ENCODE measurements at regions not wholly inside any gene's neighbourhood (a gene's known extent, or its start where the extent isn't known, plus 50 kb on each side); places are given as distances from the start of the nearest gene placed in this dataset.

DNA sequence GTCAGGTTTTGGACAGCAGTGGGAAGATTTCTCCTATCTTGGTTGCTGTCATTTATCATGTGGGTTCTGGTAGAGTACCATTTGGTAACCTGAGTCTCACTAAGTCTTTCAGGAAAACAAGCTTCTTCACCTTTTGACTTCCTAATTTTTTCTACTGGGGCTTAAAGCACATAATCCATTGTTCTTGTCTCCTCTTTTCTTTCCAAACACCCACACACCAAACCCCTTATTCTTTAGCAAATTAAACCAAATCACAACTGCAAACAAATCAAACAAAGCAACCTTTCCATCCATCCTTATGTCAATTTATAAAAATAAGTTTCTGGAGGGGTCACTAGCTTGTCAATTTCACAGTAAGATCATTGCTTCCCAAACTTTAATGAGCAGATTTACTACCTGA is 84.1 kb downstream of the ATP23 start:
- no peak overlapping the region for H3K4me3 ChIP-seq (ENCODE audit: low read length)
- no peak for ATAC-seq (ENCODE audit: poor library complexity)
- DNase-seq: no peak
- CTCF ChIA-PET: no interaction called here
- no peaks in the 10 kb centered on the region for H3K36me3 Mint-ChIP-seq (ENCODE audit: low read depth)
- no peaks in the 10 kb centered on the region for H3K4me1 Mint-ChIP-seq (ENCODE audit: low read depth)
- H3K9me3 ChIP-seq (ENCODE audit: control insufficient read depth in 1 of 2, insufficient read depth in 1 of 2, low read length in 2 of 2): peaks cover 0 to 5% of the 10 kb centered on the region in 2 experiments
- no peaks in the 10 kb centered on the region for H3K4me1 ChIP-seq (ENCODE audit: insufficient read depth, low read length)
- H3K4me3 Mint-ChIP-seq: no peak overlapping the region
- H3K36me3 ChIP-seq (ENCODE audit: insufficient read depth, low read length): no peaks in the 10 kb centered on the region
- H3K27me3 ChIP-seq (ENCODE audit: control insufficient read depth in 1 of 2, insufficient read depth in 2 of 2, low read length in 2 of 2): peaks cover 0 to 3% of the 10 kb centered on the region in 2 experiments
- peaks cover 12% of the 10 kb centered on the region for H3K9me3 Mint-ChIP-seq
- peaks cover 28% of the 10 kb centered on the region for H3K27me3 Mint-ChIP-seq
- H3K27ac Mint-ChIP-seq: no peak overlapping the region
- POLR2A ChIA-PET: no interaction called here
- H3K27ac ChIP-seq (ENCODE audit: low read depth in 1 of 2, low read length in 2 of 2): no peak overlapping the region
- TF ChIP-seq, protein P1, sequence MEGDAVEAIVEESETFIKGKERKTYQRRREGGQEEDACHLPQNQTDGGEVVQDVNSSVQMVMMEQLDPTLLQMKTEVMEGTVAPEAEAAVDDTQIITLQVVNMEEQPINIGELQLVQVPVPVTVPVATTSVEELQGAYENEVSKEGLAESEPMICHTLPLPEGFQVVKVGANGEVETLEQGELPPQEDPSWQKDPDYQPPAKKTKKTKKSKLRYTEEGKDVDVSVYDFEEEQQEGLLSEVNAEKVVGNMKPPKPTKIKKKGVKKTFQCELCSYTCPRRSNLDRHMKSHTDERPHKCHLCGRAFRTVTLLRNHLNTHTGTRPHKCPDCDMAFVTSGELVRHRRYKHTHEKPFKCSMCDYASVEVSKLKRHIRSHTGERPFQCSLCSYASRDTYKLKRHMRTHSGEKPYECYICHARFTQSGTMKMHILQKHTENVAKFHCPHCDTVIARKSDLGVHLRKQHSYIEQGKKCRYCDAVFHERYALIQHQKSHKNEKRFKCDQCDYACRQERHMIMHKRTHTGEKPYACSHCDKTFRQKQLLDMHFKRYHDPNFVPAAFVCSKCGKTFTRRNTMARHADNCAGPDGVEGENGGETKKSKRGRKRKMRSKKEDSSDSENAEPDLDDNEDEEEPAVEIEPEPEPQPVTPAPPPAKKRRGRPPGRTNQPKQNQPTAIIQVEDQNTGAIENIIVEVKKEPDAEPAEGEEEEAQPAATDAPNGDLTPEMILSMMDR (IDR thresholded peaks at IDR 0.05): no peak
- intact Hi-C loops (cut with DNase I, micrococcal nuclease): no loop called here

DNA sequence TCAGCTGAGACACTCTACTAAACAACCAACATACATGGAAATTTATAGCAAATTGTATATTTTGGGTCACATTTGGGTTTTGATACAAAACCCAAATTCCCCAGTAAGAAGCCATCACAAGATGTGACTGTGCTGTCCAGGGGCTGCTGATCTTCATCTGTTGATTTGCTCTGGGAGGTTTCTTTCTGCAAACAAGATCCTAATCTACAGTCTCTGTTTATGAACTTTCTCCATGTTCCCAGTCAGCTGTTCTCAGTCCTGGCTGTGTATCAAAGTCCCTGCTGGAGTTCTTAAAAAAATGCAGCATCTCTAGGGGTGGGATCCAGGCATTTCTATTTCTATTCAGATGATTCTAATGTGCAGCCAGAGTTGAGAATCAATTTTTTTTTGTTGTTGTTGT is 85.1 kb downstream of the ATP23 start:
- peaks cover 12% of the 10 kb centered on the region for H3K9me3 Mint-ChIP-seq
- H3K4me3 Mint-ChIP-seq: no peak overlapping the region
- H3K36me3 ChIP-seq (ENCODE audit: insufficient read depth, low read length): no peaks in the 10 kb centered on the region
- H3K27ac Mint-ChIP-seq: no peak overlapping the region
- H3K4me1 Mint-ChIP-seq (ENCODE audit: low read depth): no peaks in the 10 kb centered on the region
- CTCF ChIA-PET: no interaction called here
- H3K27me3 Mint-ChIP-seq: peaks cover 24% of the 10 kb centered on the region
- H3K36me3 Mint-ChIP-seq (ENCODE audit: low read depth): no peaks in the 10 kb centered on the region
- intact Hi-C loops (cut with DNase I, micrococcal nuclease): no loop called here
- no peak overlapping the region for H3K27ac ChIP-seq (ENCODE audit: low read depth in 1 of 2, low read length in 2 of 2)
- H3K4me3 ChIP-seq (ENCODE audit: low read length): no peak overlapping the region
- H3K27me3 ChIP-seq (ENCODE audit: control insufficient read depth in 1 of 2, insufficient read depth in 2 of 2, low read length in 2 of 2): peaks cover 0 to 3% of the 10 kb centered on the region in 2 experiments
- H3K4me1 ChIP-seq (ENCODE audit: insufficient read depth, low read length): no peaks in the 10 kb centered on the region
- TF ChIP-seq, protein P1 (IDR thresholded peaks at IDR 0.05): no peak
- DNase-seq: no peak
- H3K9me3 ChIP-seq (ENCODE audit: control insufficient read depth in 1 of 2, insufficient read depth in 1 of 2, low read length in 2 of 2): peaks cover 0 to 5% of the 10 kb centered on the region in 2 experiments
- POLR2A ChIA-PET: no interaction called here
- ATAC-seq (ENCODE audit: poor library complexity): no peak

DNA sequence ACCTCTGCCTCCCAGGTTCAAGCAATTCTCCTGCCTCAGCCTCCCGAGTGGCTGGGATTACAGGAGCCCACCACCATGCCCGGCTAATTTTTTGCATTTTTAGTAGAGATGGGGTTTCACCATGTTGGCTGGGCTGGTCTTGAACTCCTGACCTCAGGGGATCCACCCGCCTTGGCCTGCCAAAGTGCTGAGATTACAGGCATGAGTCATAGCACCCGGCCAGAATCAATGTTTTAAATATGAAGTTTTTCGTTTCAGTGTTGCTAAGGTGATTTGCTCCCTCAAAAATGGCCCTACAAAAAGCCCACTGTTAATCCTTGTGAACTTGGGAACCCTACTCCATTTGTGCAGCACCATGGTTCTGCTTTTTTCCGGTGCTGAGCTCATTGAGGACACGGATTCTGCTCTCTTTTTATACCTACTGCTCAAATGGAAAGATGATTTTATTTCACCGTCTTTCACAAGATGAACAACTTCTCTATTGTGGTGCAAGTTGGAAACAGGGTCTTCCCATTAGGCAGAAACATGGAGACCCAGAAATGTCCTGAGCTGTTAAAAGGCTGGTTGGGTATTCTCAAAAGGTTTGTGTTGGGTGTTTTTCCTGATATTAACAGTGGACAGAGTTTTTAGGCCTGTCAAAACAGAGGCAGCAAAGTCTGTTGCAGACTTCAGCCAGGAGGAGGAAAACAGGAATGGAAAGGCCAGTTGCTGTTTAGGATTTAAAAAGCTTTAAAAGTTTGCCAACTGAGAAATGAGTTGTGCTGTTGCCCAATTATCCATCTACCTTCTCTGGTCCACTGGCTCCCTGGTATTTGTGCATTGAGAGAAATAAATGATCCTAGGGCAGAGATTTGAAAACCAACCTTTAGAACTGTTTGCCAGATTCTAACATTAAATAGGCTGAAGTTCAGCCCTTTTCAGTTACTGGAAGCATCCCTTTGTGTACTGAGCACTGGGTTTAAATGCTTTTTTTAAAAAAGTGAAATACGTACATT is 85.8 kb downstream of the ATP23 start:
- Histone ChIP-seq H3K4me1 (ENCODE audit: insufficient read depth, low read length) (no peaks in the 10 kb centered on the region), H3K27ac (ENCODE audit: low read depth in 1 of 2, low read length in 2 of 2) (no peak overlapping the region), H3K9me3 (ENCODE audit: control insufficient read depth in 1 of 2, insufficient read depth in 1 of 2, low read length in 2 of 2) (peaks cover 0 to 5% of the 10 kb centered on the region in 2 experiments), H3K4me3 (ENCODE audit: low read length) (no peak overlapping the region), H3K27me3 (ENCODE audit: control insufficient read depth in 1 of 2, insufficient read depth in 2 of 2, low read length in 2 of 2) (peaks cover 0 to 3% of the 10 kb centered on the region in 2 experiments), H3K36me3 (ENCODE audit: insufficient read depth, low read length) (no peaks in the 10 kb centered on the region)
- no peaks in the 10 kb centered on the region for H3K4me1 Mint-ChIP-seq (ENCODE audit: low read depth)
- no peak overlapping the region for H3K27ac Mint-ChIP-seq
- peaks cover 16% of the 10 kb centered on the region for H3K27me3 Mint-ChIP-seq
- intact Hi-C loops (cut with DNase I, micrococcal nuclease): no loop called here
- H3K4me3 Mint-ChIP-seq: no peak overlapping the region
- ChIA-PET CTCF (no interaction called here), POLR2A (no interaction called here)
- peaks cover 12% of the 10 kb centered on the region for H3K9me3 Mint-ChIP-seq
- ATAC-seq (ENCODE audit: poor library complexity) (no peak), DNase-seq (no peak)
- TF ChIP-seq, protein P1 (IDR thresholded peaks at IDR 0.05): no peak
- no peaks in the 10 kb centered on the region for H3K36me3 Mint-ChIP-seq (ENCODE audit: low read depth)
